Fibroblast of lung (primary cell): ENCODE measurements at regions not wholly inside any gene's neighbourhood (a gene's known extent, or its start where the extent isn't known, plus 50 kb on each side); places are given as distances from the start of the nearest gene placed in this dataset.
"Not testable (repeated sequence)": the region's sequence is repeated elsewhere in the genome, so short reads cannot be mapped to it uniquely, and the experiment has no call there.

Experiments
- DNase-seq, 2 donors: peaks; one replicate each; pipeline versions ENCODE4 v3.0.0 to v3.0.0-alpha.2; 2010; ENCODE audit warnings: low read depth in 2 of 2
- H2AFZ ChIP-seq: 2 replicates; pipeline ENCODE4 v1.5.1; 2012; ENCODE audit warnings: low read length, control low read depth, inconsistent platforms
- H3K27ac ChIP-seq: 2 replicates; pipeline ENCODE4 v1.5.1; 2011; ENCODE audit warnings: low read length, control low read depth; ENCODE audit not compliant: insufficient read depth
- H3K27me3 ChIP-seq: 2 replicates; pipeline ENCODE4 v1.5.1; 2011; ENCODE audit warnings: mild to moderate bottlenecking, low read length; ENCODE audit not compliant: control insufficient read depth, insufficient read depth
- H3K36me3 ChIP-seq: 2 replicates; pipeline ENCODE4 v1.5.1; 2011; ENCODE audit warnings: low read length; ENCODE audit not compliant: control insufficient read depth, insufficient read depth
- H3K4me1 ChIP-seq: 2 replicates; pipeline ENCODE4 v1.5.1; 2011; ENCODE audit warnings: low read length; ENCODE audit not compliant: control insufficient read depth, insufficient read depth; ENCODE audit errors: extremely low read depth
- H3K4me2 ChIP-seq: 2 replicates; pipeline ENCODE4 v1.5.1; 2011; ENCODE audit warnings: low read length, control low read depth; ENCODE audit not compliant: insufficient read depth; ENCODE audit errors: extremely low read depth
- H3K4me3 ChIP-seq, 4 experiments: fragments of 200-600 bp in 1 of 4; sonication (generic) in 1 of 4; replicated peaks in 1 of 4; 2 replicates each; pipeline ENCODE4 v1.5.1; 2011 to 2016; ENCODE audit warnings: low read length in 4 of 4, low read depth in 3 of 4, mild to moderate bottlenecking in 3 of 4, control low read depth in 2 of 4, inconsistent platforms in 1 of 4, mixed read lengths in 1 of 4; ENCODE audit not compliant: insufficient read depth in 1 of 4; ENCODE audit errors: control extremely low read depth in 1 of 4
- H3K79me2 ChIP-seq: 2 replicates; pipeline ENCODE4 v1.5.1; 2012; ENCODE audit warnings: mild to moderate bottlenecking, low read length, inconsistent platforms; ENCODE audit not compliant: control insufficient read depth, insufficient read depth
- H3K9ac ChIP-seq: 2 replicates; pipeline ENCODE4 v1.5.1; 2011; ENCODE audit warnings: mild to moderate bottlenecking, low read length, control low read depth; ENCODE audit not compliant: insufficient read depth
- H3K9me3 ChIP-seq: 2 replicates; pipeline ENCODE4 v1.5.1; 2012; ENCODE audit warnings: low read depth, low read length; ENCODE audit not compliant: control insufficient read depth, insufficient read depth
- H4K20me1 ChIP-seq: 2 replicates; pipeline ENCODE4 v1.5.1; 2011; ENCODE audit warnings: low read length; ENCODE audit not compliant: control insufficient read depth, insufficient read depth; ENCODE audit errors: extremely low read depth
- EZH2 ChIP-seq: IDR thresholded peaks from 2 replicates; pipeline ENCODE4 v1.5.1; 2012; ENCODE audit warnings: low read length, control low read depth, mild to moderate bottlenecking; ENCODE audit errors: missing control alignments
- TF ChIP-seq, protein P1 (sequence below), 2 donors: IDR thresholded peaks in 1 of 2; conservative IDR thresholded peaks in 1 of 2; 1 replicate in 1 of 2; 2 replicates in 1 of 2; pipeline ENCODE4 v1.5.1; 2011 to 2012; ENCODE audit warnings: low read length in 2 of 2, control low read depth in 1 of 2, inconsistent platforms in 1 of 2, low read depth in 1 of 2, mild to moderate bottlenecking in 1 of 2

DNA sequence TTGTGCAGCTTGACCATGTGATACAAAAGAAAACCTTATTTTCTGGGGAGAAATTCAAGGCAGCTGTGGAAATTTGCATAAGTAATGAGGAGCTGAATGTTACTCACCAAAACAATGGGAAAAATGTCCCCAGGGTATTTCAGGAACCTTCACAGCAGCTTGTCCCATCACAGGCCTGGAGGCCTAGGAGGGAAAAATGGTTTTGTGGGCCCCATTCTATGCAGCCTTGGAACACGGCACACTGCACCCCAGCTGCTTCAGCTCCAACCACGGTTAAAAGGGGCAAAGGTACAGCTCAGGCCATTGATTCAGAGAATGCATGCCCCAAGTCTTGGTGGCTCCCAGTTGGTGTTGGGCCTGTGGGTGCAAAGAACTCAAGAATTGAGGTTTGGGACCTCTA, 216.1 kb downstream of the MAGEE1 start:
- no peaks in the 10 kb centered on the region for H3K9me3 ChIP-seq
- no peaks in the 10 kb centered on the region for H3K27me3 ChIP-seq
- no peak overlapping the region for H3K4me2 ChIP-seq
- TF ChIP-seq, protein P1, sequence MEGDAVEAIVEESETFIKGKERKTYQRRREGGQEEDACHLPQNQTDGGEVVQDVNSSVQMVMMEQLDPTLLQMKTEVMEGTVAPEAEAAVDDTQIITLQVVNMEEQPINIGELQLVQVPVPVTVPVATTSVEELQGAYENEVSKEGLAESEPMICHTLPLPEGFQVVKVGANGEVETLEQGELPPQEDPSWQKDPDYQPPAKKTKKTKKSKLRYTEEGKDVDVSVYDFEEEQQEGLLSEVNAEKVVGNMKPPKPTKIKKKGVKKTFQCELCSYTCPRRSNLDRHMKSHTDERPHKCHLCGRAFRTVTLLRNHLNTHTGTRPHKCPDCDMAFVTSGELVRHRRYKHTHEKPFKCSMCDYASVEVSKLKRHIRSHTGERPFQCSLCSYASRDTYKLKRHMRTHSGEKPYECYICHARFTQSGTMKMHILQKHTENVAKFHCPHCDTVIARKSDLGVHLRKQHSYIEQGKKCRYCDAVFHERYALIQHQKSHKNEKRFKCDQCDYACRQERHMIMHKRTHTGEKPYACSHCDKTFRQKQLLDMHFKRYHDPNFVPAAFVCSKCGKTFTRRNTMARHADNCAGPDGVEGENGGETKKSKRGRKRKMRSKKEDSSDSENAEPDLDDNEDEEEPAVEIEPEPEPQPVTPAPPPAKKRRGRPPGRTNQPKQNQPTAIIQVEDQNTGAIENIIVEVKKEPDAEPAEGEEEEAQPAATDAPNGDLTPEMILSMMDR (conservative IDR thresholded peaks at IDR 0.05 in 1 of 2, IDR thresholded peaks at IDR 0.05 in 1 of 2; ENCODE audit: low read depth in 1 of 2, low read length in 2 of 2): no peak
- no peak for TF ChIP-seq EZH2
- H3K79me2 ChIP-seq: no peaks in the 10 kb centered on the region
- H3K36me3 ChIP-seq: no peaks in the 10 kb centered on the region
- no peak for DNase-seq
- H3K27ac ChIP-seq: no peak overlapping the region
- H3K4me3 ChIP-seq: no peak overlapping the region
- no peaks in the 10 kb centered on the region for H3K4me1 ChIP-seq
- H2AFZ ChIP-seq: no peak overlapping the region
- H4K20me1 ChIP-seq: no peaks in the 10 kb centered on the region
- H3K9ac ChIP-seq: no peak overlapping the region

DNA sequence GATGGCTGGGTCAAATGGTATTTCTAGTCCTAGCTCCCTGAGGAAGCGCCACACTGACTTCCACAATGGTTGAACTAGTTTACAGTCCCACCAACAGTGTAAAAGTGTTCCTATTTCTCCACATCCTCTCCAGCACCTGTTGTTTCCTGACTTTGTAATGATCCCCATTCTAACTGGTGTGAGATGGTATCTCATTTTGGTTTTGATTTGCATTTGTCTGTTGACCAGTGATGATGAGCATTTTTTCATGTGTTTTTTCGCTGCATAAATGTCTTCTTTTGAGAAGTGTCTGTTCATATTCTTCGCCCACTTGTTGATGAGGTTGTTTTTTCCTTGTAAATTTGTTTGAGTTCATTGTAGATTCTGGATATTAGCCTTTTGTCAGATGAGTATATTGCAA, 223.9 kb downstream of the MAGEE1 start:
- not testable (repeated sequence) for H3K9me3 ChIP-seq, H4K20me1 ChIP-seq, H3K27me3 ChIP-seq, H3K4me2 ChIP-seq, H3K4me1 ChIP-seq, H3K27ac ChIP-seq, H3K4me3 ChIP-seq, DNase-seq, H3K9ac ChIP-seq, H3K79me2 ChIP-seq, H3K36me3 ChIP-seq, H2AFZ ChIP-seq

DNA sequence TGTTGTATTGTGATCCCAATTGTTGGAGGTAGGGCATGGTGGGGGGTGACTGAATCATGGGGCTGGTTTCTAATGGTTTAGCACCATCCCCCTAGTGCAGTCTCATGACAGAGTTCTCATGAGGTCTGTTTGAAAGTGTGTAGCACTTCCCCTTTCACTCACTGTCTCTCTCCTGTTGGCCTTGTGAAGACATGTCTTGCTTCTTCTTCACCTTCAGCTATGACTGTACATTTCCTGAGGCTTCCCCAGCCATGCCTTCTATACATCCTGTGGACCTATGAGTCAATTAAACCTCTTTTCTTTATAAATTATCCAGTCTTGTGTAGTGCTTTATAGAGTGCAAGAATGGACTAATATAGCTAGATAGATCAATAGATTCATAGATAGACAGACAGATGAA, 230.0 kb downstream of the MAGEE1 start:
- H3K4me1 ChIP-seq: no peaks in the 10 kb centered on the region
- no peak for TF ChIP-seq EZH2
- TF ChIP-seq, protein P1 (conservative IDR thresholded peaks at IDR 0.05 in 1 of 2, IDR thresholded peaks at IDR 0.05 in 1 of 2; ENCODE audit: low read depth in 1 of 2, low read length in 2 of 2): no peak
- no peaks in the 10 kb centered on the region for H3K9me3 ChIP-seq
- no peaks in the 10 kb centered on the region for H4K20me1 ChIP-seq
- no peaks in the 10 kb centered on the region for H3K79me2 ChIP-seq
- H3K4me3 ChIP-seq: no peak overlapping the region
- no peak overlapping the region for H3K27ac ChIP-seq
- no peaks in the 10 kb centered on the region for H3K36me3 ChIP-seq
- no peak overlapping the region for H3K4me2 ChIP-seq
- no peak overlapping the region for H3K9ac ChIP-seq
- DNase-seq: no peak
- no peak overlapping the region for H2AFZ ChIP-seq
- H3K27me3 ChIP-seq: no peaks in the 10 kb centered on the region
